ENCODE measurements at regions not wholly inside any gene's neighbourhood (a gene's known extent, or its start where the extent isn't known, plus 50 kb on each side); places are given as distances from the start of the nearest gene placed in this dataset.

DNA sequence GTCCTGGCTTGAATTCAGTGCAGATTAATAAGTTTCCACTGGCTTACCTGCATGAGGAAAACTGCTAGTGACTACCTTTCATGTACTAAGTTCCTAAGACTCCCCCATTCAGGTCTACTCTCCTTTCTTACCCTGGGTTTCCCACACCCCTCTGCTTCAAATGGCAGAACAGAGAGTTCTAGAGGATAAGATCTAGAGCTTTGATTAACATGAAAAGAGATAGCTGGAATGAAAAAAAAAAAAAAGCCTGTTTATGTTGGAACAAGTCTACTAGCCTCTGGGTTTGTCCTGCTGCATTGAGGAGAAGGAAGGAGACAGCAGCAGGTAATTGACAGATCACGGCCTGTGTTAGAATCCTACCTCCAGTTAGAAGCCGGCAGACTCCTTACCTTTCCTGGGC lies 201.4 kb upstream of the SOX4 start:
- no peaks in the 10 kb centered on the region for H3K27me3 ChIP-seq (ENCODE audit: insufficient read depth, low read depth, severe bottlenecking)
- no peak overlapping the region for H3K4me3 ChIP-seq (ENCODE audit: low read depth, low read length)
- H3K27ac ChIP-seq = no peak overlapping the region
- H3K9me3 ChIP-seq (ENCODE audit: severe bottlenecking) = no peaks in the 10 kb centered on the region
- H3K36me3 ChIP-seq = no peaks in the 10 kb centered on the region
- TF ChIP-seq, protein P1, sequence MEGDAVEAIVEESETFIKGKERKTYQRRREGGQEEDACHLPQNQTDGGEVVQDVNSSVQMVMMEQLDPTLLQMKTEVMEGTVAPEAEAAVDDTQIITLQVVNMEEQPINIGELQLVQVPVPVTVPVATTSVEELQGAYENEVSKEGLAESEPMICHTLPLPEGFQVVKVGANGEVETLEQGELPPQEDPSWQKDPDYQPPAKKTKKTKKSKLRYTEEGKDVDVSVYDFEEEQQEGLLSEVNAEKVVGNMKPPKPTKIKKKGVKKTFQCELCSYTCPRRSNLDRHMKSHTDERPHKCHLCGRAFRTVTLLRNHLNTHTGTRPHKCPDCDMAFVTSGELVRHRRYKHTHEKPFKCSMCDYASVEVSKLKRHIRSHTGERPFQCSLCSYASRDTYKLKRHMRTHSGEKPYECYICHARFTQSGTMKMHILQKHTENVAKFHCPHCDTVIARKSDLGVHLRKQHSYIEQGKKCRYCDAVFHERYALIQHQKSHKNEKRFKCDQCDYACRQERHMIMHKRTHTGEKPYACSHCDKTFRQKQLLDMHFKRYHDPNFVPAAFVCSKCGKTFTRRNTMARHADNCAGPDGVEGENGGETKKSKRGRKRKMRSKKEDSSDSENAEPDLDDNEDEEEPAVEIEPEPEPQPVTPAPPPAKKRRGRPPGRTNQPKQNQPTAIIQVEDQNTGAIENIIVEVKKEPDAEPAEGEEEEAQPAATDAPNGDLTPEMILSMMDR (IDR thresholded peaks at IDR 0.05; ENCODE audit: low read depth, low read length) = no peak
- DNase-seq = no peak

DNA sequence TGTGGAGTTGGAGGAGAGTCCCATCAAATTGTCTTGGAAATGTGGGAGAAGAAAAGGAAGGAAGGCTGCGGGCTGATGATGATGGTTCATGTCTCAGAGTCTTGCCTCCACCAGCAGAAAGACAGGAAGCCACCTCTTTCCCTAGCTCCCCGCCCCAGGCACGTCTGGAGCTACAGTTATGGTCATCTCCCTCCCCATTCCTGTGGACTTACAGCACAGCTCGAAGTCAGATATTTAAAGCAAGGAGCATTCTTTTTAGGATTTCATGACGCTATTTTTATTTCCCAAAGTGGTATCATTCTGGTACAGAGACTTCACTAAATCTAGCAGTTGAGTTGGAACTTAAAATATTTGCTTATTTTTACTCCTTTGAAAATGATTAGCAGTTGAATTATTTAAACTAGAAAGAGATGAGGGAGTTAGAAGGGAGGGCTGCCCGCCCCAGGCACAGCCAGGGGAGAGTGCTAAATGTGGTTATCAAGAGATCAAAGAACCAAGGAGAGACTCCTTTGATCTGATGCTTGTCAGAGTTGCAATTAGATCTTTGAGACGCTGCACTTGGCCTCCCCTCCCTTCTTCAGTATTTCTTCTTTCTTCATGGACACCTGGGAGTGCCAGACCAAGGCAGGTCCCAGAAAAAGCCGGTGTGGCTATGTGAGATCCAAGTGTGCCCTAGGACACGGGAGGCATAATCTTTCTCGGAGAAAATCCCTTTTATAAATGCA lies 199.9 kb upstream of the SOX4 start:
- Histone ChIP-seq H3K9me3 (ENCODE audit: severe bottlenecking) (no peaks in the 10 kb centered on the region), H3K27me3 (ENCODE audit: insufficient read depth, low read depth, severe bottlenecking) (no peaks in the 10 kb centered on the region), H3K4me3 (ENCODE audit: low read depth, low read length) (no peak overlapping the region), H3K36me3 (no peaks in the 10 kb centered on the region), H3K27ac (no peak overlapping the region)
- TF ChIP-seq, protein P1 (IDR thresholded peaks at IDR 0.05; ENCODE audit: low read depth, low read length) = no peak
- no peak for DNase-seq

DNA sequence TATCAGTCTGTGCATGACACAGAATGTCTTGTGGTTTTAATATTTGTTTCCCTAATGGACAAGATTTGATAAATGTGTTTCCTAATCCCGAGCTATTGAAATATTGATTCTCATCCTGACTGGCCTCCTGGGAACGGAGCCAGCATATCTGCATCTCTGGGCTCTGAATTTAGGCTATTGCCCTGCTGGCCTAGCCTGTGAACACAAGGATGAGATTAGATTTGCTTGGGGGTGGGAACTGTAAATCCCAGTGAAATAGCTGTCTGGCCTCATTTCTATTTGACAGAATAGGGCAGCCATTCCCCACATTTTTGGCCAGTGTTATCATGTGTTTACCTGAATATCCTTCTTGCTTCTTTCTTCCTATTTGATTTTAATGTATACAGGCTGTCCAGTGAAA lies 198.4 kb upstream of the SOX4 start:
- Histone ChIP-seq H3K4me3 (ENCODE audit: low read depth, low read length) (no peak overlapping the region), H3K9me3 (ENCODE audit: severe bottlenecking) (no peaks in the 10 kb centered on the region), H3K27ac (no peak overlapping the region), H3K36me3 (no peaks in the 10 kb centered on the region), H3K27me3 (ENCODE audit: insufficient read depth, low read depth, severe bottlenecking) (no peaks in the 10 kb centered on the region)
- TF ChIP-seq, protein P1 (IDR thresholded peaks at IDR 0.05; ENCODE audit: low read depth, low read length) = no peak
- no peak for DNase-seq

DNA sequence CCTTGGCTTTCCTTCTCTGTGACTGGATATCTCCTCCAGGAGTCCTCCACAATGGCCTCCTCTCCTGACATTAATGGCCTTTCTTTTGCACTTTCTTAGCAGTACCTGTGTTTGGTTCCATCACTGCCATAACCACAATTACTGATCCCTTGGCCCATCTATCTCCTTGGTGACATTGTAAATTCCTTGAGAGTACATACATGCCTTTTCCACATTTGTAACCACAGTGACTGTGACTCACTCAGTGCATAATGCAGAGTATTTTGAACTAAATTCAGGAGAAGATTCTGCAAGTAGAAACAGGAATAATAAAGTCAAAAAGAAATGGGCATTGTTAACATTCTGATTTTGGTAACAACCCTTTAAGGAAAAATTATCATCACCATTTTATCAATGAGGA lies 197.2 kb upstream of the SOX4 start:
- no peaks in the 10 kb centered on the region for H3K27me3 ChIP-seq (ENCODE audit: insufficient read depth, low read depth, severe bottlenecking)
- DNase-seq = no peak
- H3K27ac ChIP-seq = no peak overlapping the region
- no peak overlapping the region for H3K4me3 ChIP-seq (ENCODE audit: low read depth, low read length)
- TF ChIP-seq, protein P1 (IDR thresholded peaks at IDR 0.05; ENCODE audit: low read depth, low read length) = no peak
- H3K36me3 ChIP-seq = no peaks in the 10 kb centered on the region
- no peaks in the 10 kb centered on the region for H3K9me3 ChIP-seq (ENCODE audit: severe bottlenecking)

DNA sequence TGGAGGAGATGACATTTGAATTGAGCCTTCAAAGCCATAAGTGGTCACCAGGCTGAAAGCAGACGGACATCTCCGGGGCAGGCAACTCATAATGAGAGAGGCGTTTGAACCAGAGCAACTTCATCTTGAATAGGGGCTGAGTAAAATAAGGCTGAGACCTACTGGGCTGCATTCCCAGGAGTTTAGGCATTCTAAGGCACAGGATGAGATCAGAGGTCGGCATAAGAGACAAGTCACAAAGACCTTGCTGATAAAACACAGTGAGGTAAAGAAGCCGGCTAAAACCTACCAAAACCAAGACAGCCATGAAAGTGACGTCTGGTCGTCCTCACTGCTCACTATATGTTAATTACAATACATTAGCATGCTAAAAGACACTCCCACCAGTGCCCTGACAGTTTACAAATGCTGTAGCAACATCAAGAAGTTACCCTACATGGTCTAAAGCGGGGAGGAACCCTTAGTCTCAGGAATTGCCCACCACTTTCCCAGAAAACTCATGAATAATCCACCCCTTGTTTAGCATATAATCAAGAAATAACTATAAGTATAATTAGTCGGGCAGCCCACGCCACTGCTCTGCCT lies 194.7 kb upstream of the SOX4 start:
- Histone ChIP-seq H3K27me3 (ENCODE audit: insufficient read depth, low read depth, severe bottlenecking) (no peaks in the 10 kb centered on the region), H3K4me3 (ENCODE audit: low read depth, low read length) (no peak overlapping the region), H3K36me3 (no peaks in the 10 kb centered on the region), H3K9me3 (ENCODE audit: severe bottlenecking) (no peaks in the 10 kb centered on the region), H3K27ac (no peak overlapping the region)
- TF ChIP-seq, protein P1 (IDR thresholded peaks at IDR 0.05; ENCODE audit: low read depth, low read length) = no peak
- DNase-seq = no peak

DNA sequence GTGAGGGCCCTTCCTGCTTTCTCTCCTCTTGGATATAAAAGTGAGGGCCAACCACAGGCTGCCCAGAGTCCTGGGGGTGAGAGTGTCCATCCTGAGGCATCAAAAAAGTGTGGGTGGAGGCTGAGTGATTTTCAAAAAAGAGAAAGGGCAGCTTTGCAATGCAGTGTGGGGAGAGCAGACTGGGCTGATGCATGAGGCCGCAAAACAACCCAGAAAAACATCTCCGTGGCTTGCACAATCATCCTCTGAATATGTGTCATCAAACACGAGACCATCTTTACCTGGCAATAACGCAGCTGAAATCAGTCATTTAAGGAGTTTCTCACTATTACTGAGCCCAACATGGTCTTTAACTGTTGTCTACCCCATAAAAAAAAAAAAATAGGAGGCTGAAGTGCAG lies 191.2 kb upstream of the SOX4 start:
- Histone ChIP-seq H3K27me3 (ENCODE audit: insufficient read depth, low read depth, severe bottlenecking) (no peaks in the 10 kb centered on the region), H3K9me3 (ENCODE audit: severe bottlenecking) (no peaks in the 10 kb centered on the region), H3K4me3 (ENCODE audit: low read depth, low read length) (no peak overlapping the region), H3K36me3 (no peaks in the 10 kb centered on the region), H3K27ac (no peak overlapping the region)
- no peak for DNase-seq
- TF ChIP-seq, protein P1 (IDR thresholded peaks at IDR 0.05; ENCODE audit: low read depth, low read length) = no peak

Measured in WERI-Rb-1 (cell line).